ENCODE measurements at regions not wholly inside any gene's neighbourhood (a gene's known extent, or its start where the extent isn't known, plus 50 kb on each side); places are given as distances from the start of the nearest gene placed in this dataset.

DNA sequence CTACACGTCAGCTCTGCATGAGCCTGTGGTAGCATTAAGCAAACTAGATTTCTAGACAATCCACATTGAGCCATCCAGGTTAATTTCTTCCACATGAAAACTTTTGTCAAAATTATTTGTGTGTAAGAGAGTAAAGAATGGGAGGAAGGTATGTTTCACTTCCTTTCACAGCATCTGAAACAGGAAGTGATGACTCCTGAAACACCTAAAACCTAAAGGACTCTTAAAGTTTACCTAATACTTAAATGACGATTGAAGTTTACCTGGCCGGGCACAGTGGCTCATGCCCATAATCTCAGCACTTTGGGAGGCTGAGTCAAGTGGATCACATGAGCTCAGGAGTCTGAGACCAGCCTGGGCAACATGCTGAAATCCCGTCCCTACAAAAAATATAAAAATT lies 223.8 kb downstream of the CEMIP2 start:
- H3K4me1 ChIP-seq (ENCODE audit: low read depth) = no peaks in the 10 kb centered on the region
- H3K4me3 ChIP-seq = no peak overlapping the region
- DNase-seq (no peak), ATAC-seq (no peak)
- intact Hi-C loops (cut with DNase I, micrococcal nuclease) = no loop called here
- no peak for TF ChIP-seq CTCF (IDR thresholded peaks at IDR 0.05)
- H3K36me3 ChIP-seq (ENCODE audit: low read depth) = no peaks in the 10 kb centered on the region
- no peaks in the 10 kb centered on the region for H3K9me3 ChIP-seq

DNA sequence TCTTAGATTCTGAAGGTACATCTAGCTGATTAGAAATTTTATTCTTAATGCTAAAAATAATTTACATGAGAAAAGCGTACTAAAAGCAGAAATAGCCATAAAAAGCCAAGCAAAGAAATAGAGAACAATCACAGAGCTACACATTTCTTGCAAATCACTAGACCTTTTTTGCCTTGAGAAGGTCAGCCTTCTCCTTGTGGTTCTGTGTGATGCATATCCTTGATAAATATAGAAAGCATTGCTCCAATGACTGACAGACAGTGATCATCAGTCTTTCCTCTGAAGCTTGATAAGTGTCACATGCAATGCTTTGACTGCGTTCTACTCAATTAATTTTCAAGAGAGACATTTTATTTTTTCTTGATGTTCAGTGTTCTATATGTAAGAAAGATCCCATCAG lies 226.9 kb downstream of the CEMIP2 start:
- ATAC-seq = no peak
- Histone ChIP-seq H3K36me3 (ENCODE audit: low read depth) (no peaks in the 10 kb centered on the region), H3K4me3 (no peak overlapping the region), H3K9me3 (no peaks in the 10 kb centered on the region), H3K4me1 (ENCODE audit: low read depth) (no peaks in the 10 kb centered on the region)
- intact Hi-C loops (cut with DNase I, micrococcal nuclease) = no loop called here
- DNase-seq = no peak
- no peak for TF ChIP-seq CTCF (IDR thresholded peaks at IDR 0.05)

GRCh38 chr9:71524996-71525580 lies 243.2 kb downstream of the CEMIP2 start:
- intact Hi-C loops (cut with DNase I, micrococcal nuclease) = no loop called here
- DNase-seq (no peak), ATAC-seq (no peak)
- no peak overlapping the region for H3K4me3 ChIP-seq
- H3K4me1 ChIP-seq (ENCODE audit: low read depth) = no peaks in the 10 kb centered on the region
- H3K9me3 ChIP-seq = no peaks in the 10 kb centered on the region
- TF ChIP-seq CTCF (IDR thresholded peaks at IDR 0.05) = no peak
- H3K36me3 ChIP-seq (ENCODE audit: low read depth) = no peaks in the 10 kb centered on the region

DNA sequence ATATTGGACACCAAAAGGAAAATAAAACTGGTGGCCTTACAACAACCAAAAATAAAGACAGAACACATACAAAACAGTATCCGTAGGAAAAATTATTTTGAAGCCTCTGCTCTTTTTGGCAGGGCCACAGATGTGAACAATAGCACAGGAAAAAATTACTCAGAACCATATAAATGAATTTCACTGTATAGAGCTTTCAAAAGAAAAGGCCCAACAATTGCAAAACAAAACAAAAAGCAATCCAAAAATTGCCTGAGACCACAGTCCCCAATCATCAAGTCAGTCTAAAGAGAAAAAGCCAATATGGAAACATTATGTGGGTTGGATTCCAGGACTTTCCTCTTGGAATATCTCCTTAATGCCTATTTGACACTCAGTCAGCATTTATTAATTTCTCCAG lies 243.8 kb downstream of the CEMIP2 start:
- intact Hi-C loops (cut with DNase I, micrococcal nuclease) = no loop called here
- Histone ChIP-seq H3K36me3 (ENCODE audit: low read depth) (no peaks in the 10 kb centered on the region), H3K4me1 (ENCODE audit: low read depth) (no peaks in the 10 kb centered on the region), H3K9me3 (no peaks in the 10 kb centered on the region), H3K4me3 (no peak overlapping the region)
- ATAC-seq (no peak), DNase-seq (no peak)
- no peak for TF ChIP-seq CTCF (IDR thresholded peaks at IDR 0.05)

DNA sequence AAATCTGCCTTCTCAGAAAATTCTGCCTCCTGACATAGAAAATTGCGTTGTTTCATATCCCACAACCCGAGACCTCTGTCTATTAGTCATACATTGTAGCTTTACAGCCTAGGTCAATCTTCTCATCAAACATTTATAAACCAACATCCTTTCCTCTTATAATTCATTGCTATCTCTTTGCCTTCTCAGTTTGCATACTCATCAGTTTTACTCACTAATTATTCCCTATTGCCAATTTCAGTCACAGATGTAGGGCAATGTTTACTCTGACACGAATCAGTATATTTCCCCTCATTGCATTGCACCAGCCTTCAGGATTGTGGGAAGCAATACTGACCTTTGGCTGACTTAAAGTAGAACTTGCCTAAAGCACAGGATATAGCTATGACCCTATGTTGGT lies 247.2 kb downstream of the CEMIP2 start:
- no peak for DNase-seq
- ATAC-seq = no peak
- Histone ChIP-seq H3K4me1 (ENCODE audit: low read depth) (no peaks in the 10 kb centered on the region), H3K36me3 (ENCODE audit: low read depth) (no peaks in the 10 kb centered on the region), H3K4me3 (no peak overlapping the region), H3K9me3 (no peaks in the 10 kb centered on the region)
- intact Hi-C loops (cut with DNase I, micrococcal nuclease) = no loop called here
- no peak for TF ChIP-seq CTCF (IDR thresholded peaks at IDR 0.05)

GRCh38 chr9:71519098-71519696 lies 249.1 kb downstream of the CEMIP2 start:
- Histone ChIP-seq H3K36me3 (ENCODE audit: low read depth) (no peaks in the 10 kb centered on the region), H3K4me3 (no peak overlapping the region), H3K4me1 (ENCODE audit: low read depth) (no peaks in the 10 kb centered on the region), H3K9me3 (no peaks in the 10 kb centered on the region)
- intact Hi-C loops (cut with DNase I, micrococcal nuclease) = no loop called here
- TF ChIP-seq CTCF (IDR thresholded peaks at IDR 0.05) = no peak
- DNase-seq = no peak
- ATAC-seq = no peak

Measured in mucosa of descending colon (tissue), 3 donors.